ENCODE measurements at regions not wholly inside any gene's neighbourhood (a gene's known extent, or its start where the extent isn't known, plus 50 kb on each side); places are given as distances from the start of the nearest gene placed in this dataset.

DNA sequence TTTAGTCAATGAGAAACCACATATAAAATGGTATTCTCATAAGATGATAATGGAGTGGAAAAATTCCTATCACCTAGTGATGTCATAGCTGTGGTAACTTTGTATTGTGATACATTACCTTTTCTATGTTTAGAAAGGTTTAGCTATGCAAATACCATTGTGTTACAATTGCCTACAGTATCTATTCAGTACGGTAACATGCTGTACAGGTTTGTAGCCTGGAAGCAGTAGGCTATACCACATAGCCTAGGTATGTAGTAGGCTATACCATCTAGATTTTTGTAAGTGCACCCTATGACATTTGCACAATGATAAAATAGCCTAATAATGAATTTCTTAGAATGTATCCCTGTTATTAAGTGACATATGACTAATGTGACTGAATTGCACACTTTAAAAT is 50.5 kb upstream of the CCDC196 start:
- no peak for DNase-seq

Measured in fibroblast of skin of back (primary cell).